ENCODE measurements at regions not wholly inside any gene's neighbourhood (a gene's known extent, or its start where the extent isn't known, plus 50 kb on each side); places are given as distances from the start of the nearest gene placed in this dataset.

- no peak for TF ChIP-seq EZH2phosphoT487 (IDR thresholded peaks at IDR 0.05; ENCODE audit: borderline replicate concordance, low read length)
- no peak for TF ChIP-seq CTCF (IDR thresholded peaks at IDR 0.05; ENCODE audit: low read depth, low read length, poor library complexity, severe bottlenecking)
- Histone ChIP-seq H3F3A (ENCODE audit: control insufficient read depth, insufficient read depth) (no peaks in the 10 kb centered on the region), H3K9me3 (ENCODE audit: control insufficient read depth, insufficient read depth, low read length) (peaks cover 4% of the 10 kb centered on the region; the same call in 1 of the 2 replicates), H3K27ac (ENCODE audit: low read depth, low read length) (no peak overlapping the region), H3K36me3 (ENCODE audit: control insufficient read depth, low read length) (no peaks in the 10 kb centered on the region), H4K20me1 (ENCODE audit: control insufficient read depth, insufficient read depth, low read depth, low read length) (no peaks in the 10 kb centered on the region), H3K27me3 (ENCODE audit: control insufficient read depth, low read length) (no peaks in the 10 kb centered on the region), H3K4me3 (ENCODE audit: low read length) (no peak overlapping the region), H3K79me2 (ENCODE audit: control insufficient read depth, low read length) (no peaks in the 10 kb centered on the region), H3K4me2 (ENCODE audit: low read length) (no peak overlapping the region), H3K9me2 (replicated peaks; ENCODE audit: control insufficient read depth, low read length) (no peaks in the 10 kb centered on the region), H3K4me1 (ENCODE audit: control insufficient read depth, low read length) (no peaks in the 10 kb centered on the region)
These were observed 1282.1 kb upstream of the PCDH20 start for GRCh38 chr13:62697701-62698100.

- H3K9me3 ChIP-seq (ENCODE audit: control insufficient read depth, insufficient read depth, low read length), result peaks cover 4% of the 10 kb centered on the region; the same call in 1 of the 2 replicates
- H3K36me3 ChIP-seq (ENCODE audit: control insufficient read depth, low read length), result no peaks in the 10 kb centered on the region
- no peaks in the 10 kb centered on the region for H3K27me3 ChIP-seq (ENCODE audit: control insufficient read depth, low read length)
- H3K4me1 ChIP-seq (ENCODE audit: control insufficient read depth, low read length), result no peaks in the 10 kb centered on the region
- H3F3A ChIP-seq (ENCODE audit: control insufficient read depth, insufficient read depth), result no peaks in the 10 kb centered on the region
- no peaks in the 10 kb centered on the region for H3K79me2 ChIP-seq (ENCODE audit: control insufficient read depth, low read length)
- H3K9me2 ChIP-seq (replicated peaks; ENCODE audit: control insufficient read depth, low read length), result no peaks in the 10 kb centered on the region
- no peak overlapping the region for H3K27ac ChIP-seq (ENCODE audit: low read depth, low read length)
- H3K4me2 ChIP-seq (ENCODE audit: low read length), result no peak overlapping the region
- TF ChIP-seq EZH2phosphoT487 (IDR thresholded peaks at IDR 0.05; ENCODE audit: borderline replicate concordance, low read length) (no peak), CTCF (IDR thresholded peaks at IDR 0.05; ENCODE audit: low read depth, low read length, poor library complexity, severe bottlenecking) (no peak)
- no peak overlapping the region for H3K4me3 ChIP-seq (ENCODE audit: low read length)
- H4K20me1 ChIP-seq (ENCODE audit: control insufficient read depth, insufficient read depth, low read depth, low read length), result no peaks in the 10 kb centered on the region
These were observed 1280.8 kb upstream of the PCDH20 start for GRCh38 chr13:62696490-62696889.

DNA sequence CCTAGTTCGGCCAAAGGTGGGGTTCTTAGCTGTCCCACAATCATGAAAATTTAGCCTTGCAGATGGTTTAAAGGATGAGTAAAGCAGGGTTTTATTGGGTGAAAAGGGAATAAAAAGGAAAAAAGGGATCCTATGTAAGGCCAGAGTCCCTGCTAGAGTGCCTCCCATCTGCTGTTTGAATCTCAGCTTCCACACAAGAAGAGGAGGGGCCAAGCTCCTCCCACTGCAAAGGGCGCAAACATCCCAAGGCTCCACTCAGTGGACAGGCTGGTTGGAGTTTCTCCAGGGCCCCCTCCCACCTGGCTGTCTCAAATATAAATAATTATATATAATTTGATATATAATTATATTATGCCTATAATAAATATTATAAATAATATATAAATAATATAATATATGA, 1272.1 kb upstream of the PCDH20 start:
- Histone ChIP-seq H3K79me2 (ENCODE audit: control insufficient read depth, low read length) (no peaks in the 10 kb centered on the region), H3K4me2 (ENCODE audit: low read length) (no peak overlapping the region), H3K27me3 (ENCODE audit: control insufficient read depth, low read length) (no peaks in the 10 kb centered on the region), H3K36me3 (ENCODE audit: control insufficient read depth, low read length) (no peaks in the 10 kb centered on the region), H4K20me1 (ENCODE audit: control insufficient read depth, insufficient read depth, low read depth, low read length) (no peaks in the 10 kb centered on the region), H3K4me3 (ENCODE audit: low read length) (no peak overlapping the region), H3K9me3 (ENCODE audit: control insufficient read depth, insufficient read depth, low read length) (no peaks in the 10 kb centered on the region), H3K27ac (ENCODE audit: low read depth, low read length) (no peak overlapping the region), H3K4me1 (ENCODE audit: control insufficient read depth, low read length) (no peaks in the 10 kb centered on the region), H3F3A (ENCODE audit: control insufficient read depth, insufficient read depth) (no peaks in the 10 kb centered on the region), H3K9me2 (replicated peaks; ENCODE audit: control insufficient read depth, low read length) (no peaks in the 10 kb centered on the region)
- TF ChIP-seq CTCF (IDR thresholded peaks at IDR 0.05; ENCODE audit: low read depth, low read length, poor library complexity, severe bottlenecking), result no peak
- no peak for TF ChIP-seq EZH2phosphoT487 (IDR thresholded peaks at IDR 0.05; ENCODE audit: borderline replicate concordance, low read length)

- H3K4me1 ChIP-seq (ENCODE audit: control insufficient read depth, low read length), result no peaks in the 10 kb centered on the region
- no peak for TF ChIP-seq CTCF (IDR thresholded peaks at IDR 0.05; ENCODE audit: low read depth, low read length, poor library complexity, severe bottlenecking)
- TF ChIP-seq EZH2phosphoT487 (IDR thresholded peaks at IDR 0.05; ENCODE audit: borderline replicate concordance, low read length), result no peak
- no peaks in the 10 kb centered on the region for H3K27me3 ChIP-seq (ENCODE audit: control insufficient read depth, low read length)
- no peaks in the 10 kb centered on the region for H3K9me3 ChIP-seq (ENCODE audit: control insufficient read depth, insufficient read depth, low read length)
- no peaks in the 10 kb centered on the region for H3K79me2 ChIP-seq (ENCODE audit: control insufficient read depth, low read length)
- no peaks in the 10 kb centered on the region for H3K9me2 ChIP-seq (replicated peaks; ENCODE audit: control insufficient read depth, low read length)
- H3F3A ChIP-seq (ENCODE audit: control insufficient read depth, insufficient read depth), result no peaks in the 10 kb centered on the region
- H3K27ac ChIP-seq (ENCODE audit: low read depth, low read length), result no peak overlapping the region
- H3K36me3 ChIP-seq (ENCODE audit: control insufficient read depth, low read length), result no peaks in the 10 kb centered on the region
- H4K20me1 ChIP-seq (ENCODE audit: control insufficient read depth, insufficient read depth, low read depth, low read length), result no peaks in the 10 kb centered on the region
- no peak overlapping the region for H3K4me2 ChIP-seq (ENCODE audit: low read length)
- no peak overlapping the region for H3K4me3 ChIP-seq (ENCODE audit: low read length)
These were observed 1268.7 kb upstream of the PCDH20 start for GRCh38 chr13:62684359-62684758.
